HG03108 (cell line): ENCODE measurements at regions not wholly inside any gene's neighbourhood (a gene's known extent, or its start where the extent isn't known, plus 50 kb on each side); places are given as distances from the start of the nearest gene placed in this dataset.
"Not testable (repeated sequence)": the region's sequence is repeated elsewhere in the genome, so short reads cannot be mapped to it uniquely, and the experiment has no call there.

Experiments used
- ATAC-seq: cut with Tn5 transposase; IDR thresholded peaks from one replicate; pipeline ENCODE4 v1.9.1; 2021; ENCODE audit warnings: moderate library complexity; ENCODE audit not compliant: unreplicated experiment

GRCh38 chr9:81445331-81445921, 243.9 kb downstream of the TLE1 start:
- ATAC-seq, result no peak

GRCh38 chr9:81431641-81432040, 257.7 kb downstream of the TLE1 start:
- ATAC-seq, result no peak

GRCh38 chr9:81430727-81431126, 258.6 kb downstream of the TLE1 start:
- no peak for ATAC-seq

- no peak for ATAC-seq
These were observed 261.5 kb downstream of the TLE1 start for GRCh38 chr9:81427870-81428269.

GRCh38 chr9:81424431-81424830, 264.9 kb downstream of the TLE1 start:
- ATAC-seq, result no peak

GRCh38 chr9:81423589-81424326, 265.6 kb downstream of the TLE1 start:
- ATAC-seq, result no peak

GRCh38 chr9:81421090-81421489, 268.3 kb downstream of the TLE1 start:
- not testable (repeated sequence) for ATAC-seq

GRCh38 chr9:81420024-81420423, 269.3 kb downstream of the TLE1 start:
- no peak for ATAC-seq

- no peak for ATAC-seq
These were observed 271.4 kb downstream of the TLE1 start for GRCh38 chr9:81417941-81418340.

GRCh38 chr9:81417299-81417675, 272.1 kb downstream of the TLE1 start:
- ATAC-seq, result no peak

- ATAC-seq, result no peak
These were observed 272.7 kb downstream of the TLE1 start for GRCh38 chr9:81416476-81417298.

GRCh38 chr9:81414836-81415235, 274.5 kb downstream of the TLE1 start:
- no peak for ATAC-seq

- no peak for ATAC-seq
These were observed 277.4 kb downstream of the TLE1 start for GRCh38 chr9:81411961-81412360.

- no peak for ATAC-seq
These were observed 279.1 kb downstream of the TLE1 start for GRCh38 chr9:81410201-81410600.

GRCh38 chr9:81408951-81409350, 280.4 kb downstream of the TLE1 start:
- ATAC-seq, result no peak

- ATAC-seq, result no peak
These were observed 284.3 kb downstream of the TLE1 start for GRCh38 chr9:81404931-81405598.

- ATAC-seq, result no peak
These were observed 291.6 kb downstream of the TLE1 start for GRCh38 chr9:81397481-81398381.

- no peak for ATAC-seq
These were observed 292.8 kb downstream of the TLE1 start for GRCh38 chr9:81396528-81396927.

GRCh38 chr9:81395676-81396054, 293.7 kb downstream of the TLE1 start:
- ATAC-seq, result no peak

GRCh38 chr9:81394881-81395675, 294.3 kb downstream of the TLE1 start:
- ATAC-seq, result no peak
